CD4-positive, alpha-beta T cell (primary cell): ENCODE measurements at regions not wholly inside any gene's neighbourhood (a gene's known extent, or its start where the extent isn't known, plus 50 kb on each side); places are given as distances from the start of the nearest gene placed in this dataset.
"Not testable (repeated sequence)": the region's sequence is repeated elsewhere in the genome, so short reads cannot be mapped to it uniquely, and the experiment has no call there.

Experiments
- ATAC-seq: fragments of 200-7000 bp; cut with Tn5 transposase; one replicate; pipeline ENCODE4 v1.10.0; 2022; ENCODE audit warnings: mild to moderate bottlenecking; ENCODE audit not compliant: poor library complexity
- CTCF ChIA-PET: fragments of 350-600 bp; sonication (Branson Sonifier 250); formaldehyde crosslinking; loops from one replicate; lab custom pipeline; 2021; ENCODE audit warnings: antibody characterized with exemption, inconsistent platforms; lab: Charles Lee
- POLR2A ChIA-PET: fragments of 350-600 bp; sonication (Branson Sonifier 250); formaldehyde crosslinking; loops from one replicate; lab custom pipeline; 2021; ENCODE audit warnings: antibody characterized with exemption, inconsistent platforms; lab: Charles Lee
- DNase-seq, 14 experiments: peaks; one replicate each; pipeline ENCODE4 v3.0.0-alpha.2; 2013 to 2020; ENCODE audit warnings: mixed read lengths in 2 of 14
- H3K27ac ChIP-seq, 2 donors: one replicate each; pipeline versions ENCODE4 v1.5.1 to v1.7.0; 2013; ENCODE audit warnings: low read length in 2 of 2, low read depth in 1 of 2, mild to moderate bottlenecking in 1 of 2
- H3K27me3 ChIP-seq, 2 experiments: 1 replicate in 1 of 2; 2 replicates in 1 of 2; pipeline versions ENCODE4 v1.6.1 to v1.7.0; 2013; ENCODE audit warnings: low read length in 2 of 2, control low read depth in 1 of 2, mild to moderate bottlenecking in 1 of 2, moderate library complexity in 1 of 2; ENCODE audit not compliant: insufficient read depth in 2 of 2, control insufficient read depth in 1 of 2
- H3K36me3 ChIP-seq: one replicate; pipeline ENCODE4 v1.6.1; 2013; ENCODE audit warnings: low read length, control low read depth; ENCODE audit not compliant: insufficient read depth
- H3K4me1 ChIP-seq: one replicate; pipeline ENCODE4 v1.6.1; 2013; ENCODE audit warnings: low read length, control low read depth; ENCODE audit not compliant: insufficient read depth
- H3K4me3 ChIP-seq: one replicate; pipeline ENCODE4 v1.5.1; 2013; ENCODE audit warnings: mild to moderate bottlenecking, low read length, moderate library complexity
- H3K9me3 ChIP-seq, 2 experiments: 1 replicate in 1 of 2; 2 replicates in 1 of 2; pipeline versions ENCODE4 v1.6.1 to v1.7.0; 2013; ENCODE audit warnings: low read length in 2 of 2, mild to moderate bottlenecking in 2 of 2, control low read depth in 1 of 2, moderate library complexity in 1 of 2; ENCODE audit not compliant: control insufficient read depth in 1 of 2, insufficient read depth in 1 of 2
- H3K27ac Mint-ChIP-seq: one replicate; pipeline ENCODE4 v1.8.0; 2020; ENCODE audit warnings: mixed read lengths
- H3K27me3 Mint-ChIP-seq: one replicate; pipeline ENCODE4 v1.8.0; 2021; ENCODE audit warnings: mixed read lengths
- H3K36me3 Mint-ChIP-seq: one replicate; pipeline ENCODE4 v1.8.0; 2021; ENCODE audit warnings: low read depth, mixed read lengths
- H3K4me1 Mint-ChIP-seq: one replicate; pipeline ENCODE4 v1.8.0; 2021; ENCODE audit warnings: low read depth, mixed read lengths
- H3K4me3 Mint-ChIP-seq: one replicate; pipeline ENCODE4 v1.8.0; 2020; ENCODE audit warnings: mild to moderate bottlenecking, mixed read lengths
- H3K9me3 Mint-ChIP-seq: one replicate; pipeline ENCODE4 v1.8.0; 2020; ENCODE audit warnings: mixed read lengths
- intact Hi-C, 2 experiments: fragments of 100-400 bp; cut with DNase I in 1 of 2; cut with micrococcal nuclease in 1 of 2; formaldehyde crosslinking; loops; one replicate each; pipeline versions ENCODE4 v1.15.1 to v1.9.0; 2023 to 2025; cut with DNase I, micrococcal nuclease
- TF ChIP-seq, protein P1 (sequence below): fragments of 200-600 bp; IDR thresholded peaks from one replicate; pipeline ENCODE4 v1.8.0; 2022; ENCODE audit warnings: antibody characterized with exemption, mild to moderate bottlenecking

DNA sequence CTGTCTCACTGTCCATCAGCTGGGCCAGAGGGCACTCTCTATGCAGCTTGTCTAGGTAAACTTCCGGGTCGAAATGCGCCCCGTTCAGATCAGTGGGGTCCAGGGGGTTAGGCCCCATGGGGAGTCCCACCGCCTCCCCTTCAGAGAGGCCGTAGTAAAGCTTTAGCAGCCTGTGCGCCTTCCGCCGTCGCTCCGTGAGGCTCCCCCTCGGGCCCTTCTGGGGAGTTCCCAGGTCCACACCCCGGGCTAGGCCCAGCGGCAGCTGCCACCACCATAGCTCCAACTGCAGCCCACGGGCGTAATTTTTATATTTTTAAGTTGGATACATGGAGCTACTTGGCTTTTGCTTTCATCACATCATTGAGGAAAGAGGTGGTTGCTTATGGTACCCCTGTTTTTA lies 73.7 kb upstream of the FRG2C start:
- CTCF ChIA-PET = not testable (repeated sequence)

DNA sequence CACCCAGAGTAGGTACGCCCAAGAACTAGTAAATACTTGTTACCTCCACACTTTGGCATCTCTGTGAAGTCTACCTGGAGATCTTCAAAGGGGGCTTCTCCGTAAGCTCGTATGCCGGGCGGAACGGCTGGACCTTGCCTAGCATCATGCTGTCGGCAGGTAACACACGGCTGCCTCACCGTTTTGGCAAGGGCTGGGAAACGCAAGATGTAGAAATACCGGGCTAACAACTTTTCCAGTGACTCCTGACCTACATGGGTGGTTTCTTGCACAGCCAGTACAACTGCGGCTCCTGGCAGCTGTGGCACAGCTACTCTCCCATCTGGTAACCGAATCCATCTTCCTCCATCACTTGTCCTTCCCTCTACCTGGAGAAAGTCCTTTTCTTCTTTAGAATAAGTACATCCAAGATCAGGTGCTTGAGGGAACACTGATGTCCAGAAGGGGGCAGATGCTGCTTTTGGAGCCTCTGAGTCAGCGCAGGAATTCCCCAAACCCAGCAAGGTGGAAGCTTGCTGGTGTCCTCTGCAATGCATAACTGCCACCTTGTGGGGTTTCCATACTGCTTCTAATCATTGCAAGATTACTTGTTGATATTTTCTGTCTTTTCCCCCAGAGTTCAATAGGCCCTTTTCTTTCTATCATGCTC lies 59.7 kb upstream of the FRG2C start:
- CTCF ChIA-PET, ATAC-seq: not testable (repeated sequence)

More for the DNA sequence above, 73.7 kb upstream of the FRG2C start:
- POLR2A ChIA-PET, intact Hi-C loops, H3K27me3 Mint-ChIP-seq, H3K4me3 ChIP-seq, H3K4me3 Mint-ChIP-seq, ATAC-seq, H3K4me1 Mint-ChIP-seq, H3K36me3 Mint-ChIP-seq, H3K4me1 ChIP-seq, H3K27ac ChIP-seq, DNase-seq, H3K27ac Mint-ChIP-seq, H3K27me3 ChIP-seq, H3K36me3 ChIP-seq: not testable (repeated sequence)
- peaks cover 0 to 17% of the 10 kb centered on the region in 2 experiments for H3K9me3 ChIP-seq
- peaks cover 10% of the 10 kb centered on the region for H3K9me3 Mint-ChIP-seq

DNA sequence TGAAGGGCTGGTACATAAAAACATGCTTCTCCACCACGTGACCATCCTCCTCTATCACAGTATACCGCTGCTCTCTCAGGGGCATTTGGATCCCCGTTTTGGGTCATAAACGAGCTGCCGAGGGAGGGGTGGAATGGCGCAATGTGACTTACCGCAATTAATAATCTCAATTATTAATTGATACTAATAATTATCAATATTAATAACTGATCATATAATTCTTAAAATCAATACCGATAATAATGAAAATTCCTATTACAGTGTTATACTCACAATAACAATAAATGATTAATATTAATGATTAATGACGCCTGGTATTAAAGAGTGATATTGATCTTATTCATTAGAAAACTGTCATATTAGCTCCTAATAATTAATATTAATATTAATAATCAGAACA lies 56.1 kb upstream of the FRG2C start:
- H3K9me3 Mint-ChIP-seq, H3K27ac Mint-ChIP-seq, H3K4me3 Mint-ChIP-seq, DNase-seq, H3K36me3 ChIP-seq, H3K9me3 ChIP-seq, CTCF ChIA-PET, H3K4me1 Mint-ChIP-seq, H3K4me3 ChIP-seq, H3K27ac ChIP-seq, H3K36me3 Mint-ChIP-seq, intact Hi-C loops, H3K4me1 ChIP-seq, ATAC-seq, H3K27me3 ChIP-seq, POLR2A ChIA-PET: not testable (repeated sequence)
- peaks cover 27% of the 10 kb centered on the region for H3K27me3 Mint-ChIP-seq

More for the DNA sequence above, 59.7 kb upstream of the FRG2C start:
- H3K27me3 Mint-ChIP-seq, H3K9me3 Mint-ChIP-seq, DNase-seq, POLR2A ChIA-PET, H3K27ac Mint-ChIP-seq, H3K4me1 Mint-ChIP-seq, H3K36me3 ChIP-seq, H3K27ac ChIP-seq, H3K4me3 ChIP-seq, H3K9me3 ChIP-seq, H3K36me3 Mint-ChIP-seq, H3K4me3 Mint-ChIP-seq, H3K27me3 ChIP-seq, intact Hi-C loops, H3K4me1 ChIP-seq: not testable (repeated sequence)

DNA sequence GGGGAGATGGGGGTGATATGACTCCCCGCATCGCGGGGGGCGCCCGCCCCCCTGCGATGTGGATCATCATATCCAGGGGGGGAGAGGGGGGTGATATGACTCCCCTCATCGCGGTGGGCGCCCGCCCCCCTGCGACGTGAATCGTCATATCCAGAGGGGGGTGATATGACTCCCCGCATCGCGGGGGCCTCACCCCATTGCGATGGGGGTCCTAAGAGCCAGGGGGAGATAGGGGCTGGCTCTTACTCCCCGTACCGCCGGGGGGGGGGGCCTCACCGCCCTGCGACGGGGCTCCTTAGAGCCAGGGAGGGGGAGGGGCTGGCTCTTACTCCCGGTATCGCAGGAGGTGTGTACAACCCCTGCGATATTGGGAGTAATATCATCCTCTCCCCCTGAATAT lies 54.5 kb upstream of the FRG2C start:
- DNase-seq, H3K27ac ChIP-seq, H3K36me3 ChIP-seq, H3K27me3 ChIP-seq, H3K27ac Mint-ChIP-seq, H3K9me3 Mint-ChIP-seq, H3K4me1 ChIP-seq, intact Hi-C loops, CTCF ChIA-PET, H3K4me3 ChIP-seq, H3K36me3 Mint-ChIP-seq, H3K4me3 Mint-ChIP-seq, H3K9me3 ChIP-seq, H3K4me1 Mint-ChIP-seq, ATAC-seq, POLR2A ChIA-PET: not testable (repeated sequence)
- peaks cover 27% of the 10 kb centered on the region for H3K27me3 Mint-ChIP-seq

DNA sequence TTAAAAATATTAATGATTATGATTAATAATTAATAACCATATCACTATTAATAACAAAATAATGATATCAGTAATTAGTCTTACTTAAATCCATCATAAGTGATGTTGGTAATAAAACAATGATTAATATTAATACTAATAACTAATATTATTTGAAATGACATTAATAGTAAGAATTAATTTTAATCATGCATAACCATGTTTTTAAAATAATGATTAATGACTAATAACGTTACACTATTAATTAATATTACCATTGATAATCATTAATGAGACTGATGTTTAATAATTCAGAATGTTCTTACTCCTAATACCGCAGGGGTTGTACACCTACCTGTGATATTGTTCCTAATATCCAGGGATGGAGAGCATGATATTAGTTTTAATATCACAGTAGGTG lies 53.4 kb upstream of the FRG2C start:
- ChIA-PET CTCF (no interaction called here), POLR2A (no interaction called here)

DNA sequence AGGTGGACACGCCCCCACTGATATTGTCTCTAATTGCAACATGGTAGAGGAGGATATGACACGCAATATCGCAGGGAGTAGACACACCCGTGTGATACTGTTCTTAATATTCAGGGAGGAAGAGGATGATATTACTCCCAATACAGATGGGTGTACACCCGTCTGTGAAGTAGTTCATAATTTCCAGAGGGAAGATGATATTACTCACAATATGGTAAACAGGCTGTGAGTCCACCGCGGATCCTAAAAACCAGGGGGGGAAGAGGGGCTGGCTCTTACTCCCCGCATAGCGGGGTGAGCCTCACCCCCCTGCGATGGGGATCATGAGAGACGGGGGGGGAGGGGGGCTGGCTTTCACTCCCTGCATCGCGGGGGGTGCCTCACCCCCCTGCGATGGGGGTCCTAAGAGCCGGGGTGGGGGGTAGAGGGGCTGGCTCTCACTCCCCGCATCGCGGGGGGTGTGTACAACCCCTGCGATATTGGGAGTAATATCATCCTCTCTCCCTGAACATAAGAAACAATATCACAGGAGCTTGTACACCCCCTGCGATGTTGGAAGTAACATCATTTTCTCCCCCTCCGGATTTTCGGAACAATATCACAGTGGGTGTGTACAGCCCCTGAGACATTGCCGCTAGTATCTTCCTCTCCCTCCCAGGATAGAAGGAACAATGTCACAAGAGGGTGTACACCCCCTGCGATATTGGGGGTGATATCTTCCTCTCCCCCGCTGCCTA lies 52.2 kb upstream of the FRG2C start:
- H3K4me3 Mint-ChIP-seq, H3K9me3 Mint-ChIP-seq, DNase-seq, H3K36me3 Mint-ChIP-seq, intact Hi-C loops, CTCF ChIA-PET, H3K4me1 Mint-ChIP-seq, H3K27ac Mint-ChIP-seq, H3K27ac ChIP-seq, ATAC-seq, POLR2A ChIA-PET, H3K9me3 ChIP-seq, H3K27me3 ChIP-seq, H3K36me3 ChIP-seq, H3K4me1 ChIP-seq, H3K4me3 ChIP-seq: not testable (repeated sequence)
- H3K27me3 Mint-ChIP-seq = peaks cover 27% of the 10 kb centered on the region

More for the DNA sequence above, 53.4 kb upstream of the FRG2C start:
- no peak overlapping the region for H3K27ac Mint-ChIP-seq
- H3K9me3 Mint-ChIP-seq = no peaks in the 10 kb centered on the region
- Histone ChIP-seq H3K4me3 (no peak overlapping the region), H3K27ac (no peak overlapping the region), H3K9me3 (peaks cover 0 to 9% of the 10 kb centered on the region in 2 experiments), H3K27me3 (no peaks in the 10 kb centered on the region), H3K4me1 (no peaks in the 10 kb centered on the region), H3K36me3 (no peaks in the 10 kb centered on the region)
- H3K36me3 Mint-ChIP-seq = no peaks in the 10 kb centered on the region
- DNase-seq (no peak), ATAC-seq (no peak)
- intact Hi-C loops = no loop called here
- peaks cover 27% of the 10 kb centered on the region for H3K27me3 Mint-ChIP-seq
- TF ChIP-seq, protein P1, sequence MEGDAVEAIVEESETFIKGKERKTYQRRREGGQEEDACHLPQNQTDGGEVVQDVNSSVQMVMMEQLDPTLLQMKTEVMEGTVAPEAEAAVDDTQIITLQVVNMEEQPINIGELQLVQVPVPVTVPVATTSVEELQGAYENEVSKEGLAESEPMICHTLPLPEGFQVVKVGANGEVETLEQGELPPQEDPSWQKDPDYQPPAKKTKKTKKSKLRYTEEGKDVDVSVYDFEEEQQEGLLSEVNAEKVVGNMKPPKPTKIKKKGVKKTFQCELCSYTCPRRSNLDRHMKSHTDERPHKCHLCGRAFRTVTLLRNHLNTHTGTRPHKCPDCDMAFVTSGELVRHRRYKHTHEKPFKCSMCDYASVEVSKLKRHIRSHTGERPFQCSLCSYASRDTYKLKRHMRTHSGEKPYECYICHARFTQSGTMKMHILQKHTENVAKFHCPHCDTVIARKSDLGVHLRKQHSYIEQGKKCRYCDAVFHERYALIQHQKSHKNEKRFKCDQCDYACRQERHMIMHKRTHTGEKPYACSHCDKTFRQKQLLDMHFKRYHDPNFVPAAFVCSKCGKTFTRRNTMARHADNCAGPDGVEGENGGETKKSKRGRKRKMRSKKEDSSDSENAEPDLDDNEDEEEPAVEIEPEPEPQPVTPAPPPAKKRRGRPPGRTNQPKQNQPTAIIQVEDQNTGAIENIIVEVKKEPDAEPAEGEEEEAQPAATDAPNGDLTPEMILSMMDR = no peak
- H3K4me1 Mint-ChIP-seq = no peaks in the 10 kb centered on the region
- no peak overlapping the region for H3K4me3 Mint-ChIP-seq
